ENCODE measurements at regions not wholly inside any gene's neighbourhood (a gene's known extent, or its start where the extent isn't known, plus 50 kb on each side); places are given as distances from the start of the nearest gene placed in this dataset.
A peak's percentile ranks its signal among the peaks of the same experiment; 100 is the strongest.

DNA sequence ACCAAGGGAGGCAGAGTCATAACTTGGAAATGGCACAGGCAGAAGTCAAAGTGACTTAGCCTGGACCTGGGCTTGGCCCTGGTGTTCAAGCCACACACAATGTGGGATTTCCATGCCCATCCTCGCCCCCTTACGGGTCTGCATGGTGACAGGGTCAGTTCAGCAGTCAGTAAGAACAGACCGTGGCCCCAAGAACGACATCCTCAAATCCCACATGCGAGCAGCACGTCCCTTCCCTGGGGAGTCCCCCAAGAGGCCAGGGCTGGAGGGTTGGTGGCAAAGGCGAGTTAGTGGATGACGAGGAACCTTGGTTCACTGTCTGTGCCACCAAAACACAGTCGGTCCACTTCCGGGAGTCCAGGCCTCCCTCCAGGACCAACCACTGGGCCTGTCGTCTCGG lies 93.3 kb upstream of the MGMT start:
- intact Hi-C loops (cut with DNase I; ENCODE audit: low total_unique reads), result no loop called here
- peak in 1 of 2 donors; percentile 81 for DNase-seq (ENCODE audit: low spot score in 2 of 2)
- TF ChIP-seq POLR2A (IDR thresholded peaks at IDR 0.05) (no peak), CTCF (IDR thresholded peaks at IDR 0.05) (no peak)
- 92 to 93% methylated on average over 12 of the region's 12 CpGs for WGBS, 2 donors
- no peak overlapping the region for H3K4me3 ChIP-seq (ENCODE audit: low read depth, poor library complexity, severe bottlenecking)

DNA sequence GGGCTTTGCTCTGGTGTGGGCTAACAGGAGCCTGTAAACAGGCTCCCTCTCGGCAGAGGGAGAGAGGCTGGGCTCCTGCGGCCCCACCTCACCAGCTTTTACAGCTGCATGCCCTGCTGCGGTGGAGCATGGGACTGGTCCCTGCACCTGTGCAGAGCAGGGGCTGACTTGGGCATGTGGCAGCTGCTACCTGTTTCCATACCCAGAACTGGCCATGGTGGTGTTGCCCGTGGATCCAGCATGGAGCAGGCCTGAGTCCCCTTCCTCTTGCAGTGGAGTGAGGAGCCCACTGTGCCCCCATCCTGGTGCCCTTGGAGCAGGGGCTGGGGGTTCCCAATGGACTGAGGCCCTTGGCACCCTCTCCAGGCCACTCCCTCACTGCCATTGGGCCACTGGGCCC lies 91.9 kb upstream of the MGMT start:
- intact Hi-C loops (cut with DNase I; ENCODE audit: low total_unique reads), result no loop called here
- TF ChIP-seq CTCF (IDR thresholded peaks at IDR 0.05), result no peak
- no peak for TF ChIP-seq POLR2A (IDR thresholded peaks at IDR 0.05)
- no peak overlapping the region for H3K4me3 ChIP-seq (ENCODE audit: low read depth, poor library complexity, severe bottlenecking)
- no peak for DNase-seq (ENCODE audit: low spot score in 2 of 2)
- 92 to 99% methylated on average over 4 of the region's 4 CpGs for WGBS, 2 donors

GRCh38 chr10:129375912-129376311 lies 91.1 kb upstream of the MGMT start:
- no peak for DNase-seq (ENCODE audit: low spot score in 2 of 2)
- no peak overlapping the region for H3K4me3 ChIP-seq (ENCODE audit: low read depth, poor library complexity, severe bottlenecking)
- TF ChIP-seq POLR2A (IDR thresholded peaks at IDR 0.05), result no peak
- no peak for TF ChIP-seq CTCF (IDR thresholded peaks at IDR 0.05)
- WGBS, 2 donors, result 92 to 93% methylated on average over 9 of the region's 9 CpGs
- intact Hi-C loops (cut with DNase I; ENCODE audit: low total_unique reads), result no loop called here

DNA sequence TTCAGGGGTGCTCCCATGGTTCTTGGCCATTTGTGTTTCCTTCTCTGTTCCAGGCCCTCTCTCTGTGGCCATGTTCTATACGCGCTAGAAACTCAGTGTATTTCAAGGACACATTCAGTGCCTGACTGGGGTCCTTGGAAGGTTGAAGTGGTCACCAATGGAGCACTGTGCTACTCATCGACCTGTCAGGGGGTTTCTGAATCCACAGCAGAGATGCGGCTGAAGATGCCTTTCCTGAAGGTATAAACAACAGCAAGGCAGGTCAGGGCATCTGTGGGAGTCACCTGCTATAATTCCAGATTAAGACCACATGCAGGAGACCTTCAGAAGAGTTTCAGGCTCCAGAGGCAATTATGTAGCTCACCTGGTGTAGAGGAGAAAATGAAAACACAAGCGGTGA lies 86.8 kb upstream of the MGMT start:
- no peak overlapping the region for H3K4me3 ChIP-seq (ENCODE audit: low read depth, poor library complexity, severe bottlenecking)
- WGBS, 2 donors, result 92 to 97% methylated on average over 5 of the region's 5 CpGs
- intact Hi-C loops (cut with DNase I; ENCODE audit: low total_unique reads), result no loop called here
- no peak for DNase-seq (ENCODE audit: low spot score in 2 of 2)
- TF ChIP-seq CTCF (IDR thresholded peaks at IDR 0.05) (no peak), POLR2A (IDR thresholded peaks at IDR 0.05) (no peak)

DNA sequence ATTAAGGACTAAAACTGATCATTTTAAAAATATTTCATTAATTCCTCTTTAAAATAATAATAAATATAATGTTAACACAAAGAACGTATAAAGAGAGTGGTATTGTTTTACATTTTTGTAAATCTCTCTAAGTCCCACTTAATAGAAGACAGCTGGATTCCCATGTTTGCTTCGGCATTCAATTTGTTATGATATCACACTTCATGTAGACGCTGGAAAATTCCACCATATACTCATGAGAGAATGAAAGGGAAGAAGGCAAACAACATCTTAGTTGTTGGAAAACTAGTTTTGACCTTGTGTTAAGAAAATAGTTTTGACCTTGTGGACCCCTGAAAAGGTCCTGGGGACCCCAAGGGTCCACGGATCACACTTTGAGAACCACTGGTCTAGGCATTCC lies 85.3 kb upstream of the MGMT start:
- no peak for DNase-seq (ENCODE audit: low spot score in 2 of 2)
- no peak overlapping the region for H3K4me3 ChIP-seq (ENCODE audit: low read depth, poor library complexity, severe bottlenecking)
- 54 to 64% methylated on average over 4 of the region's 4 CpGs for WGBS, 2 donors
- no peak for TF ChIP-seq CTCF (IDR thresholded peaks at IDR 0.05)
- no peak for TF ChIP-seq POLR2A (IDR thresholded peaks at IDR 0.05)
- intact Hi-C loops (cut with DNase I; ENCODE audit: low total_unique reads), result no loop called here

DNA sequence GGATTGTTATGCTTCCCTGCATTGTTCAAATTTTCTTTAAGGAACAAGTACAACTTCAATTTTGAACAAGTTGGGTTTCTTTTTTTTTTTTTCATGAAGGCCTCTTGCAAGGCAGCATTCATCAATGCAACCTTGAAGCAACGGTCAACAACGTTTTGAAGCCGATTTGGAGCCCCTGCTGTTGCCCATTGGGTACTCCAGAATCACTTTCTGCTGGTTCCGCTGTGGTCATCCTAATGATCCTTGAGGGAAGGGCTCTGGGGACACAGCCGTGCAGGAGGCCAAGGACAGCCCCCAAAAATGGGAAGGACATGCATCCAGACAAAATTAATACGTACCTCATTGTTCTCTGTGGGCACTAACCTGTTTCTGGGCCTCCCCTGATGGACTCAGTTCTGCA lies 84.6 kb upstream of the MGMT start:
- 88 to 92% methylated on average over 6 of the region's 6 CpGs for WGBS, 2 donors
- peak in 1 of 2 donors; percentile 52 for DNase-seq (ENCODE audit: low spot score in 2 of 2)
- intact Hi-C loops (cut with DNase I; ENCODE audit: low total_unique reads), result no loop called here
- no peak for TF ChIP-seq CTCF (IDR thresholded peaks at IDR 0.05)
- no peak for TF ChIP-seq POLR2A (IDR thresholded peaks at IDR 0.05)
- H3K4me3 ChIP-seq (ENCODE audit: low read depth, poor library complexity, severe bottlenecking), result no peak overlapping the region

Data from lower leg skin (tissue), 4 donors.